Prostate gland (tissue), 2 donors: ENCODE measurements at regions not wholly inside any gene's neighbourhood (a gene's known extent, or its start where the extent isn't known, plus 50 kb on each side); places are given as distances from the start of the nearest gene placed in this dataset.
"Not testable (repeated sequence)": the region's sequence is repeated elsewhere in the genome, so short reads cannot be mapped to it uniquely, and the experiment has no call there.

Source experiments
- DNase-seq: peaks from one replicate; pipeline ENCODE4 v3.0.0-alpha.2; 2019; ENCODE audit warnings: low spot score
- H3K27ac ChIP-seq, 2 donors: fragments of 200-600 bp; sonication (generic); 2 replicates each; pipeline ENCODE4 v1.5.1; 2017 to 2019
- H3K27me3 ChIP-seq: fragments of 200-600 bp; sonication (generic); replicated peaks from 2 replicates; pipeline ENCODE4 v1.5.1; 2019; ENCODE audit not compliant: insufficient read depth
- H3K36me3 ChIP-seq, 2 donors: fragments of 200-600 bp; sonication (generic); 1 replicate in 1 of 2; 2 replicates in 1 of 2; pipeline versions ENCODE4 v1.5.1 to v1.8.1; 2017 to 2019
- H3K4me1 ChIP-seq: fragments of 200-600 bp; sonication (generic); replicated peaks from 2 replicates; pipeline ENCODE4 v1.5.1; 2019
- H3K4me3 ChIP-seq, 2 donors: fragments of 200-600 bp; sonication (generic); 2 replicates each; pipeline ENCODE4 v1.5.1; 2017 to 2019
- H3K9me3 ChIP-seq: fragments of 200-600 bp; sonication (generic); 2 replicates; pipeline ENCODE4 v1.5.1; 2017
- POLR2A ChIP-seq: fragments of 450-650 bp; IDR thresholded peaks from one replicate; pipeline ENCODE4 v1.6.1; 2016; ENCODE audit warnings: antibody characterized with exemption, mild to moderate bottlenecking
- POLR2AphosphoS5 ChIP-seq: sonication (generic); formaldehyde crosslinking; IDR thresholded peaks from one replicate; pipeline ENCODE4 v1.6.1; 2017; ENCODE audit warnings: antibody characterized with exemption
- WGBS: methylation state at CpG from one replicate; pipeline ENCODE4 v1.1.5; 2018; 5-methylcytosine and 5-hydroxymethylcytosine counted together
- intact Hi-C: fragments of 100-400 bp; cut with DNase I; formaldehyde crosslinking; loops from one replicate; pipeline ENCODE4 v1.14.2; 2022
- TF ChIP-seq, protein P1 (sequence below), 4 experiments: fragments of 200-600 bp in 2 of 4; fragments of 450-650 bp in 2 of 4; sonication (generic) in 2 of 4; IDR thresholded peaks; 1 replicate in 3 of 4; 2 replicates in 1 of 4; pipeline ENCODE4 v1.5.1; 2016 to 2019; ENCODE audit warnings: antibody characterized with exemption in 4 of 4, mild to moderate bottlenecking in 2 of 4, moderate library complexity in 2 of 4

DNA sequence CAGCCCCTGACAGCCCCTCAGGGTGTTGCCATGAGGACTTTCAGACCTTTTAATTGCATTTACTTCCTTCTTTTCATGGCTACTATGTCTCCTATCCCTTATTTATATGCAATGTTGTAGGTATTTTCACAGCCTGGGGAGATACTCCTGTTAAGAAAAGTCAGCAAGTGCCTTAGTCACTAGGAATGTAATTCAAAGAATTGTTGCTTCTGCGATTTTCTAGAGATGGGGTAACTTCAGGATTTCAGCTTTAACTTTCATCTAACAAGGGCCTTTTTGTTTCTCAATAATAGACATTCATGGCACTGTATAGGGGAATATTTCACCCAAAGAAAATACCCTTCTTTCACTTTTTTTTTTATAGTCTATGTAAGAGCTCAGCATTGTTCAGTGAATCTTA, 533.3 kb upstream of the MIS18BP1 start:
- intact Hi-C loops, result no loop called here
- Histone ChIP-seq H3K4me3 (no peak overlapping the region), H3K27me3 (no peaks in the 10 kb centered on the region), H3K36me3 (no peaks in the 10 kb centered on the region), H3K4me1 (no peaks in the 10 kb centered on the region), H3K27ac (no peak overlapping the region), H3K9me3 (no peaks in the 10 kb centered on the region)
- 77% methylated on average over 1 of the region's 1 CpG for WGBS
- no peak for DNase-seq
- no peak for TF ChIP-seq POLR2A
- TF ChIP-seq, protein P1, sequence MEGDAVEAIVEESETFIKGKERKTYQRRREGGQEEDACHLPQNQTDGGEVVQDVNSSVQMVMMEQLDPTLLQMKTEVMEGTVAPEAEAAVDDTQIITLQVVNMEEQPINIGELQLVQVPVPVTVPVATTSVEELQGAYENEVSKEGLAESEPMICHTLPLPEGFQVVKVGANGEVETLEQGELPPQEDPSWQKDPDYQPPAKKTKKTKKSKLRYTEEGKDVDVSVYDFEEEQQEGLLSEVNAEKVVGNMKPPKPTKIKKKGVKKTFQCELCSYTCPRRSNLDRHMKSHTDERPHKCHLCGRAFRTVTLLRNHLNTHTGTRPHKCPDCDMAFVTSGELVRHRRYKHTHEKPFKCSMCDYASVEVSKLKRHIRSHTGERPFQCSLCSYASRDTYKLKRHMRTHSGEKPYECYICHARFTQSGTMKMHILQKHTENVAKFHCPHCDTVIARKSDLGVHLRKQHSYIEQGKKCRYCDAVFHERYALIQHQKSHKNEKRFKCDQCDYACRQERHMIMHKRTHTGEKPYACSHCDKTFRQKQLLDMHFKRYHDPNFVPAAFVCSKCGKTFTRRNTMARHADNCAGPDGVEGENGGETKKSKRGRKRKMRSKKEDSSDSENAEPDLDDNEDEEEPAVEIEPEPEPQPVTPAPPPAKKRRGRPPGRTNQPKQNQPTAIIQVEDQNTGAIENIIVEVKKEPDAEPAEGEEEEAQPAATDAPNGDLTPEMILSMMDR (IDR thresholded peaks at IDR 0.05), result no peak
- TF ChIP-seq POLR2AphosphoS5, result no peak

DNA sequence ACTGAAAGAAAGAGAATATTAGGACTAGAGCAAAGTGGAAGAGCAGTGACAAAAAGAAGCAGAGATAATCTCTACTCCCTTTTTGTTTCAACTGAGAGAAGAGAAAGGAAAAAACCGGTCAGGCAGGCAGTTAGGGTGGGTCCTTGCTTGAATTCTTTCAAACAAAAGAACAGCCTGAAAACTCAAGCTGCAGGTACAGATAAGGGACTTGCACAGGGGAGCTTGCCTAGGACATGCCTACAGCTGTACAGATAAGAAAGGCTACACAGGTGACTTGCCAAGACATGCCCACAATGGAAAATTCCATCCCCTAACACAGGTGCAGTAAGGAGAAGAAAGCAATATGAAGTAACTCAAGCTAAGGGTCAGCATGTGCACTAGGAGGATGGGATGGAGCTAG, 532.2 kb upstream of the MIS18BP1 start:
- TF ChIP-seq POLR2A (no peak), POLR2AphosphoS5 (no peak)
- TF ChIP-seq, protein P1 (IDR thresholded peaks at IDR 0.05), result no peak
- Histone ChIP-seq H3K4me1 (no peaks in the 10 kb centered on the region), H3K9me3 (no peaks in the 10 kb centered on the region), H3K27ac (no peak overlapping the region), H3K27me3 (no peaks in the 10 kb centered on the region), H3K36me3 (no peaks in the 10 kb centered on the region), H3K4me3 (no peak overlapping the region)
- intact Hi-C loops, result no loop called here
- WGBS, result 41% methylated on average over 1 of the region's 1 CpG
- DNase-seq, result no peak

DNA sequence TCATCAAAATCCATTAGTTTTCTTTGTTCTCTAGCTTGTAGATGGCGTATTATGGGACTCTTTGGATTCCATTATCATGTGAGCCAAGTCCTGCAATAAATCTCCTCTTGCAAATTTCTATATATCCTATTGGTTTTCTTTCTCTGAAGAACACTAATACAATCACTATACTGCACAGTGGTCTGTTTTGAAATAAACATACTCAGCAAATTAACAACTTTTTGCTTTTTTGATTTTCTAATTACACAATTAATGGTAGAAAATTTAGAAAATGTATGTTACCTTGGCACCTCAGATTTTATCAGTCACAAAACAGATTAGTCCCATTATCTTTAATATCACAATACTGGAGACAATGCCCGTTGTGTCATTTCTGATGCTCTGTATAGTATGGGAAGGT, 513.2 kb upstream of the MIS18BP1 start:
- TF ChIP-seq POLR2AphosphoS5, result no peak
- TF ChIP-seq POLR2A, result no peak
- TF ChIP-seq, protein P1 (IDR thresholded peaks at IDR 0.05), result no peak
- H3K4me1 ChIP-seq, result no peaks in the 10 kb centered on the region
- no peaks in the 10 kb centered on the region for H3K36me3 ChIP-seq
- intact Hi-C loops, result no loop called here
- H3K27me3 ChIP-seq, result no peaks in the 10 kb centered on the region
- H3K9me3 ChIP-seq, result no peaks in the 10 kb centered on the region
- WGBS, result 80% methylated on average over 2 of the region's 2 CpGs
- H3K27ac ChIP-seq, result no peak overlapping the region
- DNase-seq, result no peak
- no peak overlapping the region for H3K4me3 ChIP-seq

DNA sequence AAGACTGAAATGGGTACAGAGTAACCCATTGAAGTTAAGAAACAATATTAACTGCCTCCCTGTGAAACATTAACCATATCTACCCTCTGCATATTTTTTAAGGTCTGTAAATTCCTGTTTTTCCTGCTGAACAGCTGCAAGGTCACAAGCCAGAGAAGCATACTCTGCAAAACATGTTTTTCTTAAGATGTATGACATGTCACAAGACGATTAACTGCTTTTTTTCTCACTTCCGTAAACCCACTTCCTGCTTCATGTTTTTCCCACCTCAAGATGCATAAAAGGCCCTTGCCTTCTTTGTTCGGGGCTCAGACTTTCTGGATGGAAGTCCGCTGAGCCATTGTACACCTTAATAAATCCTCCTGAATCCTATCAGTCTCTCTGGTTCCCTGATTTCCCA, 504.7 kb upstream of the MIS18BP1 start:
- intact Hi-C loops, result no loop called here
- no peaks in the 10 kb centered on the region for H3K4me1 ChIP-seq
- DNase-seq, result no peak
- H3K4me3 ChIP-seq, result no peak overlapping the region
- no peak for TF ChIP-seq POLR2A
- TF ChIP-seq, protein P1 (IDR thresholded peaks at IDR 0.05), result no peak
- no peak for TF ChIP-seq POLR2AphosphoS5
- H3K36me3 ChIP-seq, result no peaks in the 10 kb centered on the region
- H3K27me3 ChIP-seq, result no peaks in the 10 kb centered on the region
- 70% methylated on average over 4 of the region's 4 CpGs for WGBS
- no peaks in the 10 kb centered on the region for H3K9me3 ChIP-seq
- no peak overlapping the region for H3K27ac ChIP-seq

DNA sequence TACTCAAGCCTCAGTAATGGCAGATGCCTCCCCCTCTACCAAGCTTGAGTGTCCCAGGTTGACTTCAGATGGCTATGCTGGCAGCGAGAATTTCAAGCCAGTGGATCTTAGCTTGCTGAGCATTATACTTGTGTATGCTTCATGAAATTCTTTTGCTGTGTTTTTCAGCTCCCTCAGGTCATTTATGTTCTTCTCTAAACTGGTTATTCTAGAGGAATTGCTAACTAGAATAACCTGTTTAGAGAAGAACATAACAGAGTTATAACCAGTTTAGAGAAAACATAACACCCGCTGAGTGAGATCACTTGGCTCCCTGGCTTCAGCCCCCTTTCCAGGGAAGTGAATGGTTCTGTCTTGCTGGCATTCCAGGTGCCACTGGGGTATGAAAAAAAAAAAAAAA, 503.4 kb upstream of the MIS18BP1 start:
- intact Hi-C loops, result not testable (repeated sequence)

DNA sequence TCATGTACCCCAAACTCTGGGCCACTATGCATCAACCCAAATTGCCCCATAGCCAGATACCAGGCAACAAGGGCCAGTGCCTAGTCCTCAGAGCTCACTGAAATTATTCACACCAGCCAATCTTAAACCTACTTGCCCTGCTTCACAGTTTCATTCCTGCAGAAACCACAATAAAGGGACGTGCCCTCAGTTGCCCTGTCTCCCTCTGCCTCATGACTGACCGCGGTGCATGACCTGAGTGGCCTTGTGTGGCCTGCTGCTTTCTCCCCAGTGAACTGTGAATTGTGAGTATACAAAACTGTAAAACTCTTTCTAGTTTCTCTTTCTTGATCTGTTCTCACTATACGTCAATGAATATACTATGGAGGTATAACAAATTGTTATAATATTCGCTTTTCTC, 490.9 kb upstream of the MIS18BP1 start:
- intact Hi-C loops, result no loop called here

More for the DNA sequence above, 503.4 kb upstream of the MIS18BP1 start:
- DNase-seq, H3K9me3 ChIP-seq, H3K4me3 ChIP-seq, H3K27me3 ChIP-seq, H3K4me1 ChIP-seq, H3K36me3 ChIP-seq, H3K27ac ChIP-seq: not testable (repeated sequence)
- 76% methylated on average over 2 of the region's 2 CpGs for WGBS

More for the DNA sequence above, 490.9 kb upstream of the MIS18BP1 start:
- WGBS, result 80% methylated on average over 5 of the region's 5 CpGs
- Histone ChIP-seq H3K27me3 (no peaks in the 10 kb centered on the region), H3K27ac (no peak overlapping the region), H3K9me3 (no peaks in the 10 kb centered on the region), H3K36me3 (no peaks in the 10 kb centered on the region), H3K4me3 (no peak overlapping the region), H3K4me1 (no peaks in the 10 kb centered on the region)
- TF ChIP-seq, protein P1 (IDR thresholded peaks at IDR 0.05), result no peak
- TF ChIP-seq POLR2AphosphoS5 (no peak), POLR2A (no peak)
- no peak for DNase-seq
